OCI-LY7 (cell line): ENCODE measurements at regions not wholly inside any gene's neighbourhood (a gene's known extent, or its start where the extent isn't known, plus 50 kb on each side); places are given as distances from the start of the nearest gene placed in this dataset.

Experiments
- CTCF ChIP-seq: fragments of 200-600 bp; sonication (generic); conservative IDR thresholded peaks from 2 replicates; pipeline ENCODE4 v1.5.1; 2014; ENCODE audit warnings: mild to moderate bottlenecking, antibody characterized with exemption, low read length, moderate library complexity, mixed read lengths
- EZH2phosphoT487 ChIP-seq: fragments of 200-600 bp; sonication (generic); IDR thresholded peaks from 2 replicates; pipeline ENCODE4 v1.6.1; 2018; ENCODE audit warnings: low read depth, borderline replicate concordance, mild to moderate bottlenecking, mixed run types, antibody characterized with exemption, low read length, moderate library complexity, mixed read lengths

- no peak for TF ChIP-seq CTCF
- TF ChIP-seq EZH2phosphoT487 = no peak
Measured at GRCh38 chr4:187942968-187943367, 52.6 kb upstream of the ZFP42 start.
